ENCODE measurements at regions not wholly inside any gene's neighbourhood (a gene's known extent, or its start where the extent isn't known, plus 50 kb on each side); places are given as distances from the start of the nearest gene placed in this dataset.
"Not testable (repeated sequence)": the region's sequence is repeated elsewhere in the genome, so short reads cannot be mapped to it uniquely, and the experiment has no call there.

DNA sequence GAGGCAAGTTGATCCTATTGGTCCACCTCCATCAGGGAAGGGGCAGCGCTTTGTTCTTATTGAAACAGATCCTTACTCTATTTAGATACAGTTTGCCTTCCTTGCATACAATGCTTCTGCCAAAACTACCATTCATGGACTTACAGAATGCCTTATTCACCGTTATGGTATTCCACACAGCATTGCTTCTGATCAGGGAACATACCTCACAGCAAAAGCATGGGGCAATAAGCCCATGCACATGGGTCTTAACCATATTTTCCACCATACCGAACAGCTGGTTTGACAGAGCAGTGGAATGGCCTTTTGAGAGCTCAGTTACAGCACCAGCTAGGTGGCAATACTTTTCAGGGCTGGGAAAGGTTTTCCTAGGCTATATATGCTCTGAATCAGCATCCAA, 544.8 kb upstream of the ADGRL4 start:
- DNase-seq, result no peak
- no peak for ATAC-seq
- intact Hi-C loops (cut with micrococcal nuclease), result no loop called here

DNA sequence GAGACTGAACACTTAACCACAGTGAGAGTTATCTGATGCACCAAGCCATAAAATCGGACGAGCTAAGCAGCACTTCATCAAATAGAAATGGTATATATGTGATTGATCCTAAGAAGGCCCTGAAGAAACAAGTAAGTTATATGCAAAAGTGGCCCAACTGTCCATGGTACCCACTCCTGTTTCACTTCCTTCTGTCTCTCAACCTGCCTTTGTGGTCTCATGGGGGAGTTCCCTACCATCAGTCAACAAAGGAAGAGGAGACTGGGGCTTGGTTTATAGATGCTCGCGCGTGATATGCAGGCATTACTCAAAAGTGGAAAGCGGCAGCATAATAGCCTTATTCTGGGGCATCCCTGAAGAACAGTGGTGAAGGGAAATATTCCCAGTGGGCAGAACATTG, 543.9 kb upstream of the ADGRL4 start:
- intact Hi-C loops (cut with micrococcal nuclease), result no loop called here
- ATAC-seq (no peak), DNase-seq (no peak)

DNA sequence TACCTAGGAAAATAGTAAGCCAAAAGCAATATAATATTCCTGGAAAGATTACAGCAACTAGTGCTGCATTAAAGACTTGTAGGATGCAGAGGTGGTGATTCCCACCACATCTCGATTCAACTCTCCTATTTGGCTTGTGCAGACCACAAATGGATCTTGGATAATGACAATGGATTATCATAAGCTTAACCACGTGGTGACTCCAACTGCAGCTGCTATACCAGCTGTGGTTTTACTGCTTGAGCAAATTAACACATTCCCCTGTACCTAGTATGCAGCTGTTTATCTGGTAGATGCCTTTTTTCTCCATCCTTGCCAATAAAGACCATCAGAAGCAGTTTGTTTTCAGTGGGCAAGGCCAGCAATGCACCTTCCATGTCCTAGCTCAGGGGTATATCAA, 542.7 kb upstream of the ADGRL4 start:
- DNase-seq, result no peak
- ATAC-seq, result no peak
- intact Hi-C loops (cut with micrococcal nuclease), result no loop called here

DNA sequence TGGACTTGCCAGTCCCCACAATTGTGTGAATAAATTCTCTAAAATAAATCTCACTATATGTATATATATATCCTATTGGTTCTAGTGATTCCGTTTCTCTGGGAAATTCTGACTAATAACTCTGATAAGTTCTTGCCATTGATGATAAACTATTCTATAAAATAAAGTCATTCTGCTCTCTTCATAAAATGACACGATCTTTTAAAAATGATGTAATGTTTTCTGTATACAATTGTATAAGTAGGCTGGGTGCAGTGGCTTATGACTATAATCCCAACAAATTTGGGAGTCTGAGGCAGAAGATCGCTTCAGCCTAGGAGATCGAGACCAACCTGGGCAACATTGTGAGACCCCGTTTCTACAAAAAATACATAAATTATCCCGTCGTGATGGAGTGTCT, 541.0 kb upstream of the ADGRL4 start:
- no peak for DNase-seq
- no peak for ATAC-seq
- intact Hi-C loops (cut with micrococcal nuclease), result no loop called here

DNA sequence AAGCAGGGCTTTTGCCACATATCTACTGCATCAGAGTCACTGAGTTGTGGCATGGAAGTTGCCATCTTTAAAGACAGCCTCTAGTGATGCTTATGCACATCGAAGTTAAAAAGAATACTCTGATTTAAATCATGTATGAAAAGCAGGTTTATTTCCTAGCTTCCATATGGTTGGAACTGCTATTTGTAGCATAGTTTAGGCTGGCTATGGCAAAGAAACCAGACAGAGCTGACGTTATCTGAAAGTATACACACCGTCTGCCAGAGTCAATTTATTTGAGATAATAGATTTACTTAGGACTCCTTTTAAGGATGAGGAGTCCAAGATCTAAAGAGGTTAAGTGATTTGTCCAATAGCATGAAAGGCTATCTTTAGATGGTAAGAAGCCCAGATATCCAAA, 536.9 kb upstream of the ADGRL4 start:
- ATAC-seq (no peak), DNase-seq (no peak)
- intact Hi-C loops (cut with micrococcal nuclease), result no loop called here

DNA sequence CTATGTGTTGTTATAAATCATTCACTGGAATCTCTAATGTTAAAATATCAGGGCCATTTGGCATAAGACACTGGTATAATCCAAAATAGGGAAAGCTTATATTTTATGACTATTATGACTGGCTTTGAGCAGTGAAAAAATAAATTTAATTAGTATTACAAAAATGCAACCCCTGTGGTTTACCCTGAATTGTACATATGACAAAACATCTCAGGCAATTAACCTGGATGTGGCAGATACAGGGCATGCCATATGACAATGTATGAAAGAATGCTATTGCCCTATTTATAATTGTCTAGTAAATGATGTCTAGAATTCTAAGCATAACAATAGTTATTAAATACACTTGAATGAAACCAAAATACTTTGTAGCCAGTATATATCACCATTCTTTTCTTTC, 532.5 kb upstream of the ADGRL4 start:
- intact Hi-C loops (cut with micrococcal nuclease), result no loop called here
- DNase-seq, result no peak
- no peak for ATAC-seq

DNA sequence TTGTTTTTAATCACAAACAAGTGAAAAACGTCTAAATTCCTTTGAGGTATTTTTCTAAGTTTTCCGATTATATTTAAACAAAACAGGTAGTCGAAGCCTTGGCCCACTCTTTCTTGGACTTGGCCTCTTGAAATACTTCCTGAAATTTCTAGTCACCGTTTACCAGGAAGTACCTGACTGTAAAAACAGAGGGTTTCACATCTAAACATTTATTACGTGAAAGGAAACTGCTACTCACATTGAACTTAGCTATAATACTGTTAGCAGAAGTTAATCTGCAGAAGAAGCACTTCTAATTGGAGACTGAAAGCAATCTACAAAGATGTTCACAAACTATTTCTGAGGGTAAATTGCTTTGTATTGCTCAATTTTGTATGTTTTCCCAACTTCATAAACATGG, 526.0 kb upstream of the ADGRL4 start:
- no peak for ATAC-seq
- DNase-seq, result no peak
- intact Hi-C loops (cut with micrococcal nuclease), result no loop called here

DNA sequence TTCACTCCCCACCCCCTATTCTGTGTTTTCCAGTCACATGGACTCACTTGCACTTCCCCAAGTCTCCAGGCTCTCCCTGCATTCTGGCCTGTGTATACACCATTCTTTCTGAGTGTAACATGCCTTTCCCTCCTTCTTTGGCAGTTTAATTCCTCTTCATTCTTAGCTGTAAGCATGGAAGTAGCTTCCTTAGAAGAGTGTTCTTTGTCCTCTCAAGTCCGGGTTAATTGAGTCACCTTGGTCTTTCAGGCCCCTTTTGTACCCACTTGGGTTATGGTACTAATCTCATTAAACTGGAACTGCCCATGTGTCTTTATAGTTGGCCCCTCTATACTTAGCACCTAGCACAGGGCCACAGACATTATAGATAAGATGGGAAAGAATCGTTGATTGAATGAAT, 525.3 kb upstream of the ADGRL4 start:
- ATAC-seq (no peak), DNase-seq (no peak)
- intact Hi-C loops (cut with micrococcal nuclease), result no loop called here

DNA sequence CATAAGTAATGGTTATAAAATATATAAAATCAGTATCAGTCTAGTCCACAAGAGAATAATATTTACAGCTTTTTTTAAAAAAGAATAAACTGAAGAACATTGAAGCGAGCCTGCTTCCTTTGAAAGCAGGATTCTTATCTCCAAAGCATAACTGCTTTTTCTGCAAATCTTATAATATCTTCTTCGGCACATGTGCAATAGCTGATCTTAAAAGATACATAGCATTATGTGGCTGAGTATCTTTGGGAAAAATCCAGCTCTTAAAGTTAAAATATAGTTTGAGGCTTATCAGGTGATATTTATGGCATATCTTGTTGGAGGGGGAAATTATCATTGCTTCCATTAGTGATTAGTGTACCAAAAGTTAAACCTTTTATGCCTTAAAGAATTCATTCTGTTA, 523.9 kb upstream of the ADGRL4 start:
- DNase-seq, result no peak
- ATAC-seq, result no peak
- intact Hi-C loops (cut with micrococcal nuclease), result no loop called here

DNA sequence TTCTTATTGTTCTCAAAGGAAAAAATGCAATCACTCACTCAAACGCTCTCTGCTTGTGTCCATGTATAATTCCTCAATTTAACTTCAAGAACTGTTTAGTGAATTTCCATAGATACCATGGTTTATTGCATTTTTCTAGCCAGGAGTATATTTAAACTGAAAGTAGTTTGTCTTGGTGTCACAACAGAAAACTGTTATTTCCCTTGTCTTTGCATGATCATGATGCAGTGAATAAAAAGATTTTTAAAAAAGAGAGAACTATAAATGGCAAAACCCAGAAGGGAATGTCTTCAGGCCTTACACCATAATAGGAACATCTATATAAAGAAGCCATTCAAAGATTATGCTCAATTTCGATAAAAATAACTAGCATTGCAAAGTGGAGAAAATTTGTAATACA, 523.5 kb upstream of the ADGRL4 start:
- intact Hi-C loops (cut with micrococcal nuclease), result no loop called here
- DNase-seq (no peak), ATAC-seq (no peak)

DNA sequence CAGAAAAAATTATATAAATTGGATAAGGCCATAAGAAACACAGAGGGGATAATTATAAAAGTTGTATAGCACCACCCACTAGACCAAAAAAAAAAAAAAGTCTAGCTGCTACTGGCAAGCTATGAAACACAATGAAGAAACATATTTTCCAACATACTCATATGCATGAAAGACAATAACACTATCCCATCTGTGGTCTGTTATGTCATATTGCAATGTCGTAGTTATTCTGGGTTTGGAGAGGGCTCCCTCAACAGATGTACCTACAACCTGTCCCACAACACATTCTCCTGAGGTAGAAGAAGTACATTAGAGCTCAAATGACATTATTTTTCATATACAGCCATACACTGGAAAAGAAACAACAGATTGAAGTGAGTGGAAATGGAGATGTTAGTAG, 517.6 kb upstream of the ADGRL4 start:
- intact Hi-C loops (cut with micrococcal nuclease), result no loop called here
- DNase-seq, result no peak
- no peak for ATAC-seq

DNA sequence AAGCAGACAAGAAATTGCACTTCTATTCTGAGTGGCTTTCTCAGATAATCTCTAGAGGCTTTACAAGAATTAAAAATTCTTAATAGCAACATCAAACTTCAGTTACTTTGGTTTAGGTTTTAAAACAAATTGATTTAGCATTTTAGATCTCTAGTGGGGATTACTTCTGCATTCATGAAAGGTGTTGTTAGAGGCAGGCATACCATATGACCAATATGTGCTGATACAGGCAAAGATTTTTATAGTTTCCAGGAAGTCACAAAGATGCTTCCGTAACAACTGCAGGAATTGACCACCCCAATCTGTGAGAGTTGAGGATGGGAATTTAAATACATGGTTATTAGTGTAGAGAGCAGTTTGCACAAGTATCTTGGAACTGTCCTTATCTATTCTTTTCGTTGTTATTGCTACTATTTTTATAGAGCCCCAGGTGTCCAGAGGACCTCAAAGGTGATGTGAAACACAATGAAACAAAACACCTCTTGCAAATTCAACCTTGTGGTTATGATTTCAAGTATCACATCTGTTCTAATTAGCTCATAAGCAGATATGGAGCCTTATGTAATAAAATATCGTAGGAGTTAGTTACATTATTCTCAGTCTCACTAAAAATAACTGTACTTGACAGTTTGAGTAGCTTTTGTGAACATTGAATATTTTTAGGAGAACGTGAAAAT, 512.7 kb upstream of the ADGRL4 start:
- DNase-seq, result no peak
- intact Hi-C loops (cut with micrococcal nuclease), result no loop called here
- ATAC-seq, result no peak

DNA sequence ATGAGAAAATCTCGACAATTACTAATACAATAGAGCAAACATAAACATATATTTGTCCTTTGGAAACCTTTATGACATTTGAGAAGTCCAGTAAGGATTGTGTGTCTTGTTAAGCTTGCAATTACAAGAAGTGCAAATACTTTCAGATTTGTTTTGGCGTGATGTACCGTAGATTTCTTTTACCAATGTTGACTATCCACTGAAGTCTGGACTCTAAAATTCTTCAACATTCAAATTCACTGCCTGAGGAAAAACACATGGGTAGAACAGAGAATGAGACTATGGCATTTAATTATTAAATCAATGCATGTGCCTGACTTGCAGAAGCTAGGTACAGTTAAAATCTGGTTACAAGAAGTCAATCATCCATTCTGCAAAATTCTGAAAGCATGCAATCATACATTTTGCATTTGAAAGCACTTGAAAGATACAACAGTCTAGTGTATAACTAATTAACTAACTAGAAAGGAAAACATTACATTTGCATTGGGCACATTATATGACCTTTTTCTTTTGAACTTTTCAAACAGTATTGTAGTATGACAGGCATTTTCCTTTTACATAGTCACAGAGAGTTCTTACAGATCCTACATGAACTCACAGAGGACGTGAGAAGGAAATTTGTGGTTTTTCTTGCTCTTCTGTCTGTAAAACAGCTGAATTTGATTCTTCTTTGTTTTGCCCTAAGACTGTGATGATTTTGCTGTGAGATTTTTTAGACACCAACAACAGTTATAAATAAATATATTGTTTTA, 511.1 kb upstream of the ADGRL4 start:
- DNase-seq (no peak), ATAC-seq (no peak)
- intact Hi-C loops (cut with micrococcal nuclease), result no loop called here

DNA sequence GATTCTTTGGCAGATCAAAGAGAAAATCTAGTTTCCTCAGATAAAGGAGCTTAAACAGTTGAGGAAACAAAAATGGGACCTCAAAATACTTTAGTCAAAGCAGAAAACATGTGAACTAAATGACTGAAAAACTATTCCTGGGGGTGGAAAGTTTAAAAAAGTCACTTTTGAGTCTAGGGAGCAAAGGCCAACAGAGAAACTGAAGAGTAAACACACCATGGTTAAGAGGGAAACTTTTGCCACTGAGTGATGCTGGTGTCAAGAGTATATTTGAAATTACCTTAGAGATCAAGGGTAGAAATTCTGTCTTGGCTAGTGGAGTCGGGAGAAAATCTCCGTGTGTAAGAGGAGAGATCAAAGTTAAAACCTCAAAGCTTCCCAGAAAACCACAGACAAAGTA, 501.2 kb upstream of the ADGRL4 start:
- intact Hi-C loops (cut with micrococcal nuclease), result no loop called here
- DNase-seq (no peak), ATAC-seq (no peak)

DNA sequence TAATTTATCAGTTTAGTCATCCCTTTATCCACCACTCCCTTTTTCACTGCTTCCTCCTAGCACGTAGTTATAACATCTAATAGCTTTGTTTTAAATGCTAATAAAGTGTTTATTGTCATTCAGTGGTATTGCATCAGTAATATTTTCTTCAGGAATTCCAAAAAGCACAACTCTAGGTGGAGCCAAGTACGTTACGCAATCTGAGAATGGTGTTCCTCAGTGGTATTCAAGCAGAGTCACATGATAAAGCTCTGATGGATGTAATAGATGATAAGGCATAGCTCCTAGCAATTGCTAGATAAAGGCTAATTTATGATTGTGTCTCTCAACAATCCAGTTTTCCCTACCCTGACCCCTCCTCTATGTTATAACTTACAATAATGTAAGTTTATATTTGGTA, 494.6 kb upstream of the ADGRL4 start:
- ATAC-seq, result no peak
- DNase-seq, result no peak
- intact Hi-C loops (cut with micrococcal nuclease), result no loop called here

DNA sequence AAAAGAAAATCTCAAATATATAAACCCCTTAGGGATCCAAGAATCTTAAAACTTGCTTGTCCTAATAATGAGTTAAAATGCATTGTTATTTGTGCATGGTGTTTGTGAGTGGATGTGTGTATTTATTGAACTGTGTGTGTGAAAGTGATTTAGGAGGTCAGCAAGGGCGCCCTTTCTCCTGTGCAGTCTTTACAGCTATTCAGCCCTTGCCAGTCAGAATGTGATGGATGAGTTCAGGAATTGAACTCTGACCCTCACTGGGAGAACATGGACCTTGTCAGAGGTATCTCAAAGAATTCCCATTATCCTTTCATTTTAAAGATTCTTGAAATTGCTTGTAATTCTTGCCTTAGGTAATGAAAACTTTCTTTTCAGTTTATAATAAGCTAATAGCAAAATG, 493.0 kb upstream of the ADGRL4 start:
- DNase-seq, result no peak
- intact Hi-C loops (cut with micrococcal nuclease), result no loop called here
- no peak for ATAC-seq

DNA sequence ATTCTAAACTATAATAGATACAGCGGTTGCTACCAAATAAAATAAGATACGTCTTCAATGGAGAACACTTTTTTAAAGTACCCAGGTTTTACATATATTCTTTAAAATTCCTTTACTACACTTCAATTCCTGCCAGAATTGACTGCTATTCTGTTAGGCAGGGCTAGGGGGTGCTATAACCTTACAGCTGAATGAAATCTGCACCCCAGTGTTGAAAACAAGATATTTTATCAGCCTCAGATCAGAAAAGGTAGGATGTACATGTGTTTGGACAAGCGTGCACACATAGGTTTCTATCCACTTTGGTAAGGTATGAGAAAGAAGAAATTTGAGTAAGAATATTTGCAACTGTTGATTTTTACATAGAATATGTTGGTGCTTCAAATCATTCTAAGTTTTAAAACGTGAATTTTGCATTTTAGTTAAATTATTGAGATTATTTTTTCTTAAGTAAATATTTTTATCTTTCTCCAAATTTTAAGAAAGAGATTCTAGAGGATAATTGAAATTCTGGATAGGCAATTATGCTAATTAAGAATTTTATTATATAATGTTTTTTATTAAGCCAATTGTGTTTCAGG, 490.8 kb upstream of the ADGRL4 start:
- ATAC-seq (no peak), DNase-seq (no peak)
- intact Hi-C loops (cut with micrococcal nuclease), result no loop called here

DNA sequence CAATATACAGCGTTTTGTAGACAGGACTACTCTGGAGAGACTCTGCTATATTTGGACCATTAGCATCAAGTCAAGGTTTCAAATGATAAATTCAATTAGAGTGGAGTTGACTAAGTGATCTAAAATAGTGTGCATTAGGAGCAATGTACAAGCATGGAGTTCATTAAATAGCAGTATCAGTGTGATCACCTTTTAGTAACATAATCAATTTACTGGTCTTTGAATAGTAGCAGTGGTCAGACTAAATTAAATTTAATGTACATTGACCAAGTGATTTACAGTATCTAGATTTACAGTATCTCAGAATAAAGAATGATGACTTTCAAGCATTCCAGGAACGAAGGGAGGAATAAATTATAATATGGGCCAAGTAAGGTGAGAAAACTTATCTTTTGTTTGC, 489.6 kb upstream of the ADGRL4 start:
- no peak for ATAC-seq
- intact Hi-C loops (cut with micrococcal nuclease), result no loop called here
- no peak for DNase-seq

DNA sequence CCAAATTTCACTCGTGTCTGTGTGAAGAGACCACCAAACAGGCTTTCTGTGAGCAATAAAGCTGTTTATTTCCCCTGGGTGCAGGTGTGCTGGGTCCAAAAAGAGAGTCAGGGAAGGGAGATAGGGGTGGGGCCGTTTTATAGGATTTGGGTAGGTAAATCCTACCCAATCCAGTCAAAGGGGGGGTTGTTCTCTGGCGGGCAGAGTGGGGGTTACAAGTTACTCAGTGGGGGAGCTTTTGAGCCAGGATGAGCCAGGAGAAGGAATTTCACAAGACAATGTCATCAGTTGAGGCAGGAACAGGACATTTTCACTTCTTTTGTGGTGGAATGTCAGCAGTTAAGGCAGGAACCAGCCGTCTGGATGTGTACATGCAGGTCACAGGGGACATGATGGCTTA, 487.2 kb upstream of the ADGRL4 start:
- intact Hi-C loops (cut with micrococcal nuclease); DNase-seq; ATAC-seq: not testable (repeated sequence)

DNA sequence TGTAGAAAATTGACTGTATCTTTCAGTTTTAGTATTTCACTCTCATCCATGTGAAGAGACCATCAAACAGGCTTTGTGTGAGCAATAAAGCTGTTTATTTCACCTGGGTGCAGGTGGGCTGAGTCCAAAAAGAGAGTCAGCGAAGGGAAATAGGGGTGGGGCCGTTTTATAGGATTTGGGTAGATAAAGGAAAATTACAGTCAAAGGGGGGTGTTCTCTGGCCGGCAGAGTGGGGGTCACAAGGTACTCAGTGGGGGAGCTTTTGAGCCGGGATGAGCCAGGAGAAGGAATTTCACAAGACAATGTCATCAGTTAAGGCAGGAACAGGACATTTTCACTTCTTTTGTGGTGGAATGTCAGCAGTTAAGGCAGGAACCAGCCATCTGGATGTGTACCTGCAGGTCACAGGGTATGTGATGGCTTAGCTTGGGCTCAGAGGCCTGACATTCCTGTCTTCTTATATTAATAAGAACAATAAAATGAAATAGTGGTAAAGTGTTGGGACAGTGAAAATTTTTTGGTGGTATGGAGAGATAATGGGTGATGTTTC, 482.1 kb upstream of the ADGRL4 start:
- DNase-seq; intact Hi-C loops (cut with micrococcal nuclease); ATAC-seq: not testable (repeated sequence)

Data from left ventricle myocardium superior (tissue), 1 donor.